Tibial artery (tissue), 4 donors: ENCODE measurements at regions not wholly inside any gene's neighbourhood (a gene's known extent, or its start where the extent isn't known, plus 50 kb on each side); places are given as distances from the start of the nearest gene placed in this dataset.

Source experiments
- DNase-seq, 2 donors: peaks; one replicate each; pipeline ENCODE4 v3.0.0-alpha.2; 2019
- H3K27ac ChIP-seq, 2 donors: fragments of 200-600 bp; sonication (generic) in 1 of 2; 1 replicate in 1 of 2; 2 replicates in 1 of 2; pipeline ENCODE4 v1.5.1; 2018 to 2019; ENCODE audit warnings: mild to moderate bottlenecking in 1 of 2
- H3K27me3 ChIP-seq, 2 donors: fragments of 200-600 bp; sonication (generic) in 1 of 2; one replicate each; pipeline versions ENCODE4 v1.5.1 to v1.6.0; 2016 to 2019
- H3K36me3 ChIP-seq, 3 donors: fragments of 200-600 bp; sonication (generic) in 2 of 3; one replicate each; pipeline ENCODE4 v1.5.1; 2016 to 2019; ENCODE audit warnings: mild to moderate bottlenecking in 2 of 3
- H3K4me1 ChIP-seq, 4 donors: fragments of 200-600 bp; sonication (generic) in 2 of 4; 1 replicate in 3 of 4; 2 replicates in 1 of 4; pipeline ENCODE4 v1.5.1; 2016 to 2019
- H3K4me3 ChIP-seq, 2 donors: fragments of 200-600 bp; sonication (generic) in 1 of 2; 1 replicate in 1 of 2; 2 replicates in 1 of 2; pipeline ENCODE4 v1.5.1; 2018 to 2019; ENCODE audit warnings: mild to moderate bottlenecking in 2 of 2
- H3K9me3 ChIP-seq, 3 donors: fragments of 200-600 bp; sonication (generic) in 1 of 3; one replicate each; pipeline ENCODE4 v1.5.1; 2016 to 2019
- CTCF ChIP-seq, 2 experiments: fragments of 200-600 bp in 1 of 2; fragments of 450-650 bp in 1 of 2; IDR thresholded peaks; one replicate each; pipeline ENCODE4 v1.5.1; 2017 to 2019; ENCODE audit warnings: antibody characterized with exemption in 2 of 2, mild to moderate bottlenecking in 1 of 2, moderate library complexity in 1 of 2
- intact Hi-C: fragments of 100-400 bp; cut with DNase I; formaldehyde crosslinking; loops from one replicate; pipeline ENCODE4 v1.15.0; 2023; ENCODE audit warnings: low total_unique reads

DNA sequence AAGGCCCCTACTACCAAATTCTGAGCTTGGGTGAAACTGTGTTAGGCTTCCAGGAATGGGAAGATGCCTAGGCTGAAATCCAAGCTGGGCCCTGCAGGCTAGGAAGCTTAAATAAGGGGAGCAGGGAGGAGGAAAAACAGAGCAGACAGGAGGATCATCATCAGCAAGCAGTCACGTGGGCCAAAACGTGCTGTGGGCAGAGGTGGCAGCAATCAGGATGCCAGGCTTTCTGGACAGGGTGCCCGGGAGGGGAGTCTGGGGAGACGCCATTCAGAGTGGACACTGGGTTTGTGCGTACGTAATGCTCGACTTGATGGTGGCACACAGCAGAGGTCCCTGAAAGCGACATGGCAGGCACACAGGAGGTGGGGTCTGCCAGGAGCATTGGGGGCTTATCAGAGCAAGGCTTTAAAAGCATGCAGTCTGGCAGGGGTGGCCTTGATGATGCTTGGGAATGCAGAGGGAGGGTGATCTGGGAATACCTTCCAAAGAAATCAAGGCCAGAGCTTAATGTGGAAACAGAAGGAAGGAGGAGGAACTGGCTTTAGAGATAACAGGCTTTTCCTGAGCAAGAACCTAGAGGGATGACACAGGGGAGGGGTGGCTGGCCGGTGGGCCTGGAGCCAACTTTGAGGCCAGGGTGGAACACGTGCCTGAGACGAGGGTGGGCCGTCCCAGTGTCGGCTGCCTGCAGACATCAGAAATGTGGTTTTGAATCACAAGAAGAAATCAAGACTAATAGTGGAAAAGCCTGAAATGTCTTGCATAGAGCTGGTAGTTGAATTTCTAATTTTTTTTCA is 212.5 kb downstream of the GADD45G start:
- Histone ChIP-seq H3K27me3 (peaks cover 0 to 9% of the 10 kb centered on the region in 2 donors), H3K4me3 (no peak overlapping the region), H3K27ac (peak overlapping the region in 1 of 2 donors; percentile 12), H3K4me1 (peaks cover 0 to 12% (median 9%) of the 10 kb centered on the region in 4 donors), H3K9me3 (no peaks in the 10 kb centered on the region), H3K36me3 (no peaks in the 10 kb centered on the region)
- DNase-seq = no peak
- TF ChIP-seq CTCF (IDR thresholded peaks at IDR 0.05) = no peak
- intact Hi-C loops = loop anchor here (10.0 kb wide), 1 partner anchor 83 kb away; no protein-coding TSS in a partner anchor

DNA sequence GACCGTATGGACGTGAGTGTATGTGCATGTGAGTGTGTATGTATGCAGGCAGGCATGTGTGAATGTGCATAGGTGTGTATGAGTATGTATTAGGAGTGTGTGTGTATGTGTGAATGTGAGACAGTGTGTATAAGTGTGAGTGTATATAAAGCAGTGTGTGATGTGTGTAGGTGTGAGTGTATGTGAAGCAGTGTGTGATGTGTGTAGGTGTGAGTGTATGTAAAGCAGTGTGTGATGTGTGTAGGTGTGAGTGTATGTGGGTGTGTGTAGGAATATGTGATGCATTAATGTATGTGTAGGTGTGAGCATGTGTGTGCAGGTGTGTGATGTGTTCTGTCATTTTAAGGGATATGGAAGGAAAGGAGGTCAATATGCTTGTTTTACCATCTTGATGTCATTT is 215.5 kb downstream of the GADD45G start:
- Histone ChIP-seq H3K9me3 (no peaks in the 10 kb centered on the region), H3K4me1 (peaks cover 0 to 12% (median 9%) of the 10 kb centered on the region in 4 donors), H3K4me3 (no peak overlapping the region), H3K36me3 (no peaks in the 10 kb centered on the region), H3K27ac (no peak overlapping the region), H3K27me3 (no peaks in the 10 kb centered on the region)
- intact Hi-C loops = no loop called here
- no peak for DNase-seq
- no peak for TF ChIP-seq CTCF (IDR thresholded peaks at IDR 0.05)

DNA sequence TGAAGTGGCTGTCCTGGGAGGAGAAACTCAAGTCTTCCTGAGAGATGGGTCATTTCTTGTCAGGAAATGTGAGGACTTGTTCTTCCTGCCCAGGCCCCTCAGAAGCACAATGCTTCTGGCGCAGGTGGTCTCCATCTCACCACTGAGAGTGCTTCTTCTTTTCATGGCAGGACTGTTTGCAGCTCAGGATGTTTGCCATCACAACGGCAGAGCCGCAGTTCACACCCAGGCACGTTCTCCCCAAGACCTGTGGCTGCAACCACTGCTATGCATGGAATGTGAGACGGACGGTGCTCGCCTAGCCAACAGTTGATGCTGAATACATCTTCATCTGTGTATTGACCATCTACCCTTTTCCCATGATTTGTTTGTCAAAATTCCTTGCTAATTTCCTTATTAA is 216.3 kb downstream of the GADD45G start:
- DNase-seq = no peak
- H3K9me3 ChIP-seq = no peaks in the 10 kb centered on the region
- H3K4me3 ChIP-seq = no peak overlapping the region
- H3K27ac ChIP-seq = no peak overlapping the region
- intact Hi-C loops = no loop called here
- H3K36me3 ChIP-seq = no peaks in the 10 kb centered on the region
- H3K4me1 ChIP-seq = peaks cover 0 to 12% (median 7%) of the 10 kb centered on the region in 4 donors
- TF ChIP-seq CTCF (IDR thresholded peaks at IDR 0.05) = no peak
- no peaks in the 10 kb centered on the region for H3K27me3 ChIP-seq

DNA sequence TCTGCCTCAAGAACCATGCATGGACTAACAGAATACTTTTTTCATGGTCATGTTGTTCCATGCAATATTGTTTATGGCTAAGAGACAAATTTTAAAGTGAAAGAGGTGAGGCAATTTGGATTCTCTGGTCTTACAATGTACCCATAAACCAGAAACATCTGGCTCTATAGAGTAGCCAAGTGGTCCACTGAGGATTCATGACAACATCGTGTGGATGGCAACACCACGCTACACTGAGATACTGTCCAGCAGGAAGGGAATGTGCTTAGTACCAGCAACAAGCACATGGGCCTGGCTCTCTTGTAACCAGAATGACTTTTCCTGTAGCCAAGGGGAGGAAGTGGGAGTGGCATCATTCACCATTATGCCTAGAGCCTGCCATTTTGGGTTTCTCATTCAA is 218.2 kb downstream of the GADD45G start:
- Histone ChIP-seq H3K27ac (no peak overlapping the region), H3K9me3 (no peaks in the 10 kb centered on the region), H3K4me1 (no peaks in the 10 kb centered on the region), H3K27me3 (no peaks in the 10 kb centered on the region), H3K4me3 (no peak overlapping the region), H3K36me3 (no peaks in the 10 kb centered on the region)
- intact Hi-C loops = no loop called here
- no peak for TF ChIP-seq CTCF (IDR thresholded peaks at IDR 0.05)
- DNase-seq = no peak

- DNase-seq = no peak
- H3K36me3 ChIP-seq = no peaks in the 10 kb centered on the region
- no peaks in the 10 kb centered on the region for H3K4me1 ChIP-seq
- no peak overlapping the region for H3K27ac ChIP-seq
- no peaks in the 10 kb centered on the region for H3K27me3 ChIP-seq
- H3K9me3 ChIP-seq = peaks cover 0 to 2% (median 0%) of the 10 kb centered on the region in 3 donors
- intact Hi-C loops = no loop called here
- no peak for TF ChIP-seq CTCF (IDR thresholded peaks at IDR 0.05)
- no peak overlapping the region for H3K4me3 ChIP-seq
Measured at GRCh38 chr9:89825669-89826068, 220.9 kb downstream of the GADD45G start.
